HepG2 (cell line): ENCODE measurements at regions not wholly inside any gene's neighbourhood (a gene's known extent, or its start where the extent isn't known, plus 50 kb on each side); places are given as distances from the start of the nearest gene placed in this dataset.

Experiments
- ATAC-seq: fragments of 200-7000 bp; cut with Tn5 transposase; 3 replicates; pipeline ENCODE4 v1.9.1; 2020; ENCODE audit warnings: mild to moderate bottlenecking, moderate library complexity
- BruUV-seq: library from RNA; stranded (reverse); fragments of 400-500 nt; replicated peaks from 2 replicates; lab custom pipeline; 2021; lab: Mats Ljungman, UMichigan
- CTCF ChIA-PET: fragments of 300-600 bp; formaldehyde crosslinking; extraction: SDS; loops from one replicate; lab custom pipeline; 2021; ENCODE audit warnings: low total read pairs, inconsistent platforms, low intra/inter-chr PET ratio; lab: Yijun Ruan, JAX
- POLR2A ChIA-PET: fragments of 350-600 bp; sonication (Branson Sonifier 250); formaldehyde crosslinking; loops from one replicate; lab custom pipeline; 2020; ENCODE audit warnings: antibody characterized with exemption, inconsistent platforms; lab: Yijun Ruan, JAX
- DNase-seq: peaks from one replicate; pipeline ENCODE4 v3.0.0-alpha.2; 2015; ENCODE audit warnings: low spot score
- FAIRE-seq: peaks from 3 replicates; lab custom pipeline; 2011; peaks lifted over from hg19 to GRCh38; lab: Jason Lieb, UNC
- H2AFZ ChIP-seq: one replicate; pipeline ENCODE4 v1.6.1; 2011; ENCODE audit warnings: low read length, inconsistent platforms
- H3K27ac ChIP-seq: fragments of 300-600 bp; 3 replicates; pipeline ENCODE4 v1.8.0; 2011; ENCODE audit warnings: mixed run types, mild to moderate bottlenecking, mixed read lengths, low read length, inconsistent platforms; ENCODE audit not compliant: insufficient read depth; ENCODE audit errors: extremely low read length
- H3K27me3 ChIP-seq, 2 experiments: fragments of 200-600 bp in 1 of 2; 2 replicates in 1 of 2; 3 replicates in 1 of 2; pipeline versions ENCODE4 v1.6.0 to v1.8.0; 2011; ENCODE audit warnings: low read length in 2 of 2, mild to moderate bottlenecking in 2 of 2, moderate library complexity in 2 of 2, inconsistent platforms in 1 of 2; ENCODE audit not compliant: insufficient read depth in 2 of 2, control insufficient read depth in 1 of 2
- H3K36me3 ChIP-seq, 2 experiments: fragments of 200-600 bp in 1 of 2; replicated peaks in 1 of 2; 2 replicates in 1 of 2; 3 replicates in 1 of 2; pipeline versions ENCODE4 v1.5.1 to v1.8.0; 2011; ENCODE audit warnings: low read length in 2 of 2, inconsistent platforms in 1 of 2; ENCODE audit not compliant: insufficient read depth in 2 of 2, control insufficient read depth in 1 of 2
- H3K4me1 ChIP-seq: 2 replicates; pipeline ENCODE4 v1.5.1; 2012; ENCODE audit warnings: low read length, inconsistent platforms; ENCODE audit not compliant: insufficient read depth
- H3K4me2 ChIP-seq: 2 replicates; pipeline ENCODE4 v1.6.0; 2011; ENCODE audit warnings: low read depth, low read length, inconsistent platforms
- H3K4me3 ChIP-seq, 3 experiments: fragments of 200-600 bp in 1 of 3; sonication (generic), shearing (Covaris generic) in 1 of 3; replicated peaks in 1 of 3; 2 replicates each; pipeline ENCODE4 v1.5.1; 2011 to 2016; ENCODE audit warnings: low read length in 3 of 3, inconsistent platforms in 2 of 3, low read depth in 2 of 3, mild to moderate bottlenecking in 2 of 3, control low read depth in 1 of 3, mixed read lengths in 1 of 3; ENCODE audit not compliant: insufficient read depth in 1 of 3
- H3K79me2 ChIP-seq: one replicate; pipeline ENCODE4 v1.6.1; 2011; ENCODE audit warnings: low read length, inconsistent platforms; ENCODE audit not compliant: insufficient read depth
- H3K9ac ChIP-seq: 2 replicates; pipeline ENCODE4 v1.6.0; 2011; ENCODE audit warnings: mild to moderate bottlenecking, low read depth, low read length, inconsistent platforms; ENCODE audit not compliant: insufficient read depth
- H3K9me3 ChIP-seq: 2 replicates; pipeline ENCODE4 v1.5.1; 2012; ENCODE audit warnings: mild to moderate bottlenecking, low read length
- H4K20me1 ChIP-seq: 2 replicates; pipeline ENCODE4 v1.6.0; 2011; ENCODE audit warnings: inconsistent platforms, mild to moderate bottlenecking, low read length, moderate library complexity; ENCODE audit not compliant: insufficient read depth
- BHLHE40 ChIP-seq: IDR thresholded peaks from 2 replicates; pipeline ENCODE4 v1.6.1; 2011; ENCODE audit warnings: low read length, improper control_type of control experiment
- CEBPG ChIP-seq: IDR thresholded peaks from 2 replicates; pipeline ENCODE4 v1.6.1; 2016
- CEBPZ ChIP-seq: IDR thresholded peaks from 2 replicates; pipeline ENCODE4 v1.6.1; 2012; ENCODE audit warnings: low read length, improper control_type of control experiment
- CREB3 ChIP-seq: sonication (generic); formaldehyde crosslinking; IDR thresholded peaks from 2 replicates; pipeline ENCODE4 v1.5.0; 2020; ENCODE audit warnings: missing genetic modification reagents
- CREM ChIP-seq, 2 experiments: sonication (generic) in 1 of 2; formaldehyde crosslinking in 1 of 2; IDR thresholded peaks; 2 replicates each; pipeline versions ENCODE4 v1.4.0 to v1.6.1; 2016 to 2020; ENCODE audit warnings: antibody characterized with exemption in 1 of 2, mild to moderate bottlenecking in 1 of 2, missing genetic modification reagents in 1 of 2
- FOXM1 ChIP-seq: sonication (generic); formaldehyde crosslinking; IDR thresholded peaks from 2 replicates; pipeline ENCODE4 v1.5.0; 2020; ENCODE audit warnings: missing genetic modification reagents
- GATAD2A ChIP-seq: IDR thresholded peaks from 2 replicates; pipeline ENCODE4 v1.6.1; 2016
- IKZF4 ChIP-seq: sonication (generic); formaldehyde crosslinking; IDR thresholded peaks from 2 replicates; pipeline ENCODE4 v1.5.1; 2020; ENCODE audit warnings: borderline replicate concordance, mild to moderate bottlenecking, low read depth, missing genetic modification reagents; ENCODE audit errors: not compliant biosample characterization
- LCORL ChIP-seq, 2 experiments: fragments of 450-650 bp in 1 of 2; sonication (generic) in 1 of 2; formaldehyde crosslinking in 1 of 2; IDR thresholded peaks; 2 replicates each; pipeline versions ENCODE4 v1.5.0 to v1.6.1; 2017 to 2020; ENCODE audit warnings: antibody characterized with exemption in 1 of 2, missing genetic modification reagents in 1 of 2
- MED13 ChIP-seq: sonication (generic); formaldehyde crosslinking; IDR thresholded peaks from 2 replicates; pipeline ENCODE4 v1.5.0; 2020; ENCODE audit warnings: missing genetic modification reagents
- NFAT5 ChIP-seq: sonication (generic); formaldehyde crosslinking; IDR thresholded peaks from 2 replicates; pipeline ENCODE4 v1.4.0; 2020; ENCODE audit warnings: missing genetic modification reagents
- NFRKB ChIP-seq: fragments of 450-650 bp; IDR thresholded peaks from 2 replicates; pipeline ENCODE4 v1.6.1; 2017
- PLRG1 ChIP-seq: fragments of 450-650 bp; conservative IDR thresholded peaks from 2 replicates; pipeline ENCODE4 v1.6.1; 2016
- RBM39 ChIP-seq: fragments of 200-400 bp; formaldehyde crosslinking; IDR thresholded peaks from one replicate; pipeline ENCODE4 v1.6.1; 2018; ENCODE audit warnings: antibody characterized with exemption, mild to moderate bottlenecking, low read depth, low read length; ENCODE audit not compliant: poor library complexity, severe bottlenecking
- ZNF230 ChIP-seq: sonication (generic); formaldehyde crosslinking; IDR thresholded peaks from 2 replicates; pipeline ENCODE4 v1.4.0; 2020; ENCODE audit warnings: mild to moderate bottlenecking, missing genetic modification reagents
- ZNF263 ChIP-seq: sonication (generic); formaldehyde crosslinking; IDR thresholded peaks from 2 replicates; pipeline ENCODE4 v1.4.0; 2020; ENCODE audit warnings: missing genetic modification reagents
- ZNF484 ChIP-seq: sonication (generic); formaldehyde crosslinking; IDR thresholded peaks from 2 replicates; pipeline ENCODE4 v1.5.1; 2020; ENCODE audit warnings: mild to moderate bottlenecking, low read depth, missing genetic modification reagents, borderline replicate concordance
- ZNF879 ChIP-seq: sonication (generic); formaldehyde crosslinking; IDR thresholded peaks from 2 replicates; pipeline ENCODE4 v1.8.1; 2023; ENCODE audit warnings: missing genetic modification reagents
- WGBS: methylation state at CpG from one replicate; pipeline ENCODE4 v1.1.6; 2017; ENCODE audit warnings: low lambda C conversion rate; 5-methylcytosine and 5-hydroxymethylcytosine counted together
- in situ Hi-C: cut with HindIII; loops from 2 replicates; pipeline ENCODE4 v1.10.0; 2017; ENCODE audit warnings: low pct_unique_long_range_greater_than_20kb; ENCODE audit not compliant: extremely low pct_ligation_motif_present
- intact Hi-C: fragments of 100-400 bp; cut with micrococcal nuclease; formaldehyde crosslinking; loops from one replicate; pipeline ENCODE4 v1.10.0; 2022; ENCODE audit not compliant: unreplicated experiment

- Histone ChIP-seq H3K27me3 (no peaks in the 10 kb centered on the region; a peak in 1 of 5 replicates), H3K4me2 (no peak overlapping the region), H3K9me3 (no peaks in the 10 kb centered on the region), H2AFZ (no peak overlapping the region), H3K4me3 (no peak overlapping the region), H3K4me1 (no peaks in the 10 kb centered on the region), H3K79me2 (no peaks in the 10 kb centered on the region), H3K36me3 (no peaks in the 10 kb centered on the region), H3K9ac (no peak overlapping the region), H4K20me1 (no peaks in the 10 kb centered on the region), H3K27ac (no peak overlapping the region)
- in situ Hi-C loops (no loop called here), intact Hi-C loops (no loop called here)
- ATAC-seq (no peak; the same call in 2 of the 3 replicates), FAIRE-seq (no peak), DNase-seq (peak; percentile 35)
- BruUV-seq, result no TSS peak
- 0% methylated on average over 4 of the region's 4 CpGs for WGBS
- ChIA-PET CTCF (no interaction called here), POLR2A (no interaction called here)
- TF ChIP-seq GATAD2A (no peak), CREB3 (CRISPR knock-in tag) (no peak), ZNF879 (CRISPR knock-in tag) (no peak), ZNF263 (CRISPR knock-in tag) (no peak), IKZF4 (CRISPR knock-in tag) (no peak), NFRKB (no peak), PLRG1 (no peak), LCORL (IDR thresholded peaks at IDR 0.05) (no peak), LCORL (CRISPR knock-in tag; IDR thresholded peaks at IDR 0.05) (no peak), ZNF484 (CRISPR knock-in tag) (no peak), BHLHE40 (no peak), NFAT5 (CRISPR knock-in tag) (no peak), FOXM1 (no peak), ZNF230 (CRISPR knock-in tag) (no peak), CEBPG (no peak), MED13 (CRISPR knock-in tag) (no peak), CEBPZ (no peak), RBM39 (no peak), CREM (IDR thresholded peaks at IDR 0.05) (no peak), CREM (CRISPR knock-in tag; IDR thresholded peaks at IDR 0.05) (no peak)
Observed at GRCh38 chr6:111938710-111939109, 65.5 kb upstream of the FYN start.
